ENCODE measurements at regions not wholly inside any gene's neighbourhood (a gene's known extent, or its start where the extent isn't known, plus 50 kb on each side); places are given as distances from the start of the nearest gene placed in this dataset.

DNA sequence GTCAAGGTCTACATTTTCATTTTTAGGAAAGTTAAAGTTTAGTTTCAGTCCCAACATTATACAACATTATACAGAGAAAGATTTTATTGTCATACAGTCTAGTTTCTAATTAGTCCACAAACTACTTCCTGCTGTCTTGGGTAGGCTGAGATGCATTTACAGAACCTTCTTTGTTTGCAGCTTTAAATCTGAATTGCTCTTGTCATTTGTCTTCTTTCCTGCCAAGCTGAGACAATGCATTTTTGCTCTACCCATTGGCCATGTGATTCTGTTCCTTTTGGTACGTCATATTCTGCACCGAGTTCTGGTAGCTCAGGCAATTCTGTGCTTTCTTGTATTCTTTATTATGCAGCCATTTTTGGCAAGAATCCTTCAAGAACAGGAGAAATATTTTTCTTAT lies 228.5 kb downstream of the ATP23 start:
- no peak for DNase-seq (ENCODE audit: low read depth)
- H3K4me3 ChIP-seq (ENCODE audit: low read depth, low read length): no peak overlapping the region
- no peak for TF ChIP-seq CTCF (conservative IDR thresholded peaks at IDR 0.05; ENCODE audit: low read depth, low read length)

DNA sequence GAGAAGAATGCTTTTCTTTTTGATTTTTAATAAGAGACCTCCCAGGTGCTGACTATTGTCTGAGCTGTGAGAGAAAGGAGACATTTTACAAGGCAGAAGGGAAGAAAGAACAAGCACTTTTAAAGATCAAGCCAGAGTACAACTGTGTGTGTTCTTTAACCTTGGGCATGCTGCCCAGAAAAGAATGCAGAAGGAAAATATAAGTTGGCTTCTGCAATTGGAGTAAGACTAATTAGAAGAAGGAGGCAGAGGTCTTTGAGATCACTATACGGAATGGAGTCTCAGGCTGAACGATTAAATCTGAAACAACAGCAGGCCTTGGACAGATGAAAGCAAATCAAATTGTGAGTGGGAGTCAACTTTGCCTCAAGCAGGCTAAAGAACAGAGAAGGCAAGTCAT lies 230.5 kb downstream of the ATP23 start:
- no peak overlapping the region for H3K4me3 ChIP-seq (ENCODE audit: low read depth, low read length)
- DNase-seq (ENCODE audit: low read depth): peak; percentile 79
- no peak for TF ChIP-seq CTCF (conservative IDR thresholded peaks at IDR 0.05; ENCODE audit: low read depth, low read length)

DNA sequence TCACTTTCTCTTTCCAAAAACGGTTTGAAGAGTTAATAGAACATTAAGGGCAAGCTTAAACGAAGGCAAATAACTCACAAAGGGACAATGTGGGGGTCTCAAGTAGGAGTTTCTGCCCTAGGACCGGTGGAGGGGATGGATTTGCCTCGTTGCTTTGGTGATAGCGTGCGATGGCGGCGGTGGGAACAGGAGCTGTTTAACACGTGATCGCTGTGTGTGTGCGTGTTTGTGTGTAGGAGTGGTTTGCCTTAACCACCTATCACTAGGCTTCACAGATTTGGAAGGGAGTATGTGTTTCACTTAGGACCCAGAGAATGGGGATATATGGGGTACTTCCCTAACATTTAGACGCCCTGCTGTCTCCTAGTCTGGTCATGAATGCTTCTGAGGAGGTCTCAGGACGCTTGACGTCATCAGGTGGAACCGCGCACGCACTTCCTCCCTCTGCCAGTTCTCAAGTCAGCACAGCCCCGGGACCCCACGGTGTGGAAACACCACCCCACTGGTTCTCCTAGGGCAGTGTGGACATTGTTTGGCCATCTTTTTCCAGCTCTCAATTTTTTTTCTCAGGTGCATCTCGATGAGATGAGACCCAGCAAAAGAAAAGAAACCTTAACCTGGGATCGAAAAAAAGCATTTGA lies 231.2 kb downstream of the ATP23 start:
- no peak for DNase-seq (ENCODE audit: low read depth)
- no peak for TF ChIP-seq CTCF (conservative IDR thresholded peaks at IDR 0.05; ENCODE audit: low read depth, low read length)
- no peak overlapping the region for H3K4me3 ChIP-seq (ENCODE audit: low read depth, low read length)

DNA sequence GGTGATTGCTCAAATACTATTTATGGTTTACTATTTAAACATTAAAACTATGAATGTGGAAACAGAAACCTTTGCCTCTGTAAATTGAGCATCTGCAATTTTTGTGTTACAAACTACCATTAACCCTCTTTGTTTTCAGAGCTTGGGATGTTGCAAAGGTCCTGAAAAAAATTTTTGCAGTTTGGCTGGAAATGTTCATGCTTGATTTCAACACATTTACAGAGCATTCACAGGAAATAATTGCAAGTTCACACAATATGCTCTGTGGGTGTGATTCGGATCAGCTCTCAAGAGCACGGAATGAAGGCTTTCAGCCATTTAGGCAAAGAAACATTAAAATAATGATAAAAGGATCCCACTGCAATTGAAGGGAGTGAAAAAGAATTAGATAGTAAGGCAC lies 232.9 kb downstream of the ATP23 start:
- H3K4me3 ChIP-seq (ENCODE audit: low read depth, low read length): no peak overlapping the region
- no peak for TF ChIP-seq CTCF (conservative IDR thresholded peaks at IDR 0.05; ENCODE audit: low read depth, low read length)
- DNase-seq (ENCODE audit: low read depth): peak; percentile 19

GRCh38 chr12:58176296-58176869 lies 235.0 kb downstream of the ATP23 start:
- no peak overlapping the region for H3K4me3 ChIP-seq (ENCODE audit: low read depth, low read length)
- peak; percentile 69 for DNase-seq (ENCODE audit: low read depth)
- peak; percentile 81 for TF ChIP-seq CTCF (conservative IDR thresholded peaks at IDR 0.05; ENCODE audit: low read depth, low read length)

- H3K4me3 ChIP-seq (ENCODE audit: low read depth, low read length): no peak overlapping the region
- no peak for DNase-seq (ENCODE audit: low read depth)
- TF ChIP-seq CTCF (conservative IDR thresholded peaks at IDR 0.05; ENCODE audit: low read depth, low read length): no peak
Measured at GRCh38 chr12:58177366-58177765, 236.0 kb downstream of the ATP23 start.

- no peak for TF ChIP-seq CTCF (conservative IDR thresholded peaks at IDR 0.05; ENCODE audit: low read depth, low read length)
- DNase-seq (ENCODE audit: low read depth): no peak
- H3K4me3 ChIP-seq (ENCODE audit: low read depth, low read length): no peak overlapping the region
Measured at GRCh38 chr12:58184212-58184611, 242.8 kb downstream of the ATP23 start.
